ENCODE measurements at regions not wholly inside any gene's neighbourhood (a gene's known extent, or its start where the extent isn't known, plus 50 kb on each side); places are given as distances from the start of the nearest gene placed in this dataset.
"Not testable (repeated sequence)": the region's sequence is repeated elsewhere in the genome, so short reads cannot be mapped to it uniquely, and the experiment has no call there.

GRCh38 chr7:146028251-146028750 lies 88.3 kb upstream of the CNTNAP2 start:
- TF ChIP-seq EZH2phosphoT487 (conservative IDR thresholded peaks at IDR 0.05; ENCODE audit: low read length): no peak
- no peak for TF ChIP-seq CTCF (IDR thresholded peaks at IDR 0.05; ENCODE audit: insufficient read depth, low read length, poor library complexity, severe bottlenecking)
- H3K79me2 ChIP-seq (ENCODE audit: insufficient read depth, low read length): no peaks in the 10 kb centered on the region
- no peak overlapping the region for H3K9ac ChIP-seq (ENCODE audit: low read length)
- H3K27ac ChIP-seq (ENCODE audit: low read depth, low read length): no peak overlapping the region
- no peak overlapping the region for H2AFZ ChIP-seq (ENCODE audit: low read depth, low read length, severe bottlenecking)
- no peaks in the 10 kb centered on the region for H3K27me3 ChIP-seq (ENCODE audit: low read length)
- no peak overlapping the region for H3K4me2 ChIP-seq (ENCODE audit: low read depth, low read length, poor library complexity, severe bottlenecking)
- no peaks in the 10 kb centered on the region for H3F3A ChIP-seq (ENCODE audit: insufficient read depth)
- no peaks in the 10 kb centered on the region for H3K9me3 ChIP-seq (ENCODE audit: insufficient read depth, low read length)
- no peak overlapping the region for H3K4me3 ChIP-seq (ENCODE audit: insufficient read depth, low read length, poor library complexity, severe bottlenecking)
- H3K36me3 ChIP-seq (ENCODE audit: low read length): no peaks in the 10 kb centered on the region
- H3K9me2 ChIP-seq (replicated peaks; ENCODE audit: insufficient read depth, low read length): no peaks in the 10 kb centered on the region
- H4K20me1 ChIP-seq (ENCODE audit: low read depth, low read length): no peaks in the 10 kb centered on the region

- Histone ChIP-seq H4K20me1 (ENCODE audit: low read depth, low read length) (no peaks in the 10 kb centered on the region), H3F3A (ENCODE audit: insufficient read depth) (no peaks in the 10 kb centered on the region), H3K4me2 (ENCODE audit: low read depth, low read length, poor library complexity, severe bottlenecking) (no peak overlapping the region), H3K36me3 (ENCODE audit: low read length) (no peaks in the 10 kb centered on the region), H3K9ac (ENCODE audit: low read length) (no peak overlapping the region), H3K27me3 (ENCODE audit: low read length) (no peaks in the 10 kb centered on the region), H3K9me3 (ENCODE audit: insufficient read depth, low read length) (no peaks in the 10 kb centered on the region), H3K27ac (ENCODE audit: low read depth, low read length) (no peak overlapping the region), H3K4me3 (ENCODE audit: insufficient read depth, low read length, poor library complexity, severe bottlenecking) (no peak overlapping the region), H3K9me2 (replicated peaks; ENCODE audit: insufficient read depth, low read length) (no peaks in the 10 kb centered on the region), H3K79me2 (ENCODE audit: insufficient read depth, low read length) (no peaks in the 10 kb centered on the region), H2AFZ (ENCODE audit: low read depth, low read length, severe bottlenecking) (no peak overlapping the region)
- TF ChIP-seq EZH2phosphoT487 (conservative IDR thresholded peaks at IDR 0.05; ENCODE audit: low read length) (no peak), CTCF (IDR thresholded peaks at IDR 0.05; ENCODE audit: insufficient read depth, low read length, poor library complexity, severe bottlenecking) (no peak)
Observed at GRCh38 chr7:146027243-146027642, 89.4 kb upstream of the CNTNAP2 start.

GRCh38 chr7:146022776-146023175 lies 93.8 kb upstream of the CNTNAP2 start:
- Histone ChIP-seq H3K9me3 (ENCODE audit: insufficient read depth, low read length) (no peaks in the 10 kb centered on the region), H4K20me1 (ENCODE audit: low read depth, low read length) (no peaks in the 10 kb centered on the region), H3K9ac (ENCODE audit: low read length) (no peak overlapping the region), H3K9me2 (replicated peaks; ENCODE audit: insufficient read depth, low read length) (no peaks in the 10 kb centered on the region), H3K79me2 (ENCODE audit: insufficient read depth, low read length) (no peaks in the 10 kb centered on the region), H3F3A (ENCODE audit: insufficient read depth) (no peaks in the 10 kb centered on the region), H3K4me2 (ENCODE audit: low read depth, low read length, poor library complexity, severe bottlenecking) (no peak overlapping the region), H3K27me3 (ENCODE audit: low read length) (no peaks in the 10 kb centered on the region), H3K27ac (ENCODE audit: low read depth, low read length) (no peak overlapping the region), H3K4me3 (ENCODE audit: insufficient read depth, low read length, poor library complexity, severe bottlenecking) (no peak overlapping the region), H2AFZ (ENCODE audit: low read depth, low read length, severe bottlenecking) (no peak overlapping the region), H3K36me3 (ENCODE audit: low read length) (no peaks in the 10 kb centered on the region)
- TF ChIP-seq CTCF (IDR thresholded peaks at IDR 0.05; ENCODE audit: insufficient read depth, low read length, poor library complexity, severe bottlenecking) (no peak), EZH2phosphoT487 (conservative IDR thresholded peaks at IDR 0.05; ENCODE audit: low read length) (no peak)

GRCh38 chr7:146019041-146020004 lies 97.3 kb upstream of the CNTNAP2 start:
- H3K4me2 ChIP-seq (ENCODE audit: low read depth, low read length, poor library complexity, severe bottlenecking); H3F3A ChIP-seq (ENCODE audit: insufficient read depth): not testable (repeated sequence)

GRCh38 chr7:146017366-146017765 lies 99.2 kb upstream of the CNTNAP2 start:
- H3K79me2 ChIP-seq (ENCODE audit: insufficient read depth, low read length); H3K9me3 ChIP-seq (ENCODE audit: insufficient read depth, low read length); H3K4me2 ChIP-seq (ENCODE audit: low read depth, low read length, poor library complexity, severe bottlenecking); H3K27me3 ChIP-seq (ENCODE audit: low read length); H3K9ac ChIP-seq (ENCODE audit: low read length); H3K36me3 ChIP-seq (ENCODE audit: low read length); H4K20me1 ChIP-seq (ENCODE audit: low read depth, low read length); H3K27ac ChIP-seq (ENCODE audit: low read depth, low read length); H3F3A ChIP-seq (ENCODE audit: insufficient read depth); H3K4me3 ChIP-seq (ENCODE audit: insufficient read depth, low read length, poor library complexity, severe bottlenecking); H2AFZ ChIP-seq (ENCODE audit: low read depth, low read length, severe bottlenecking); H3K9me2 ChIP-seq (replicated peaks; ENCODE audit: insufficient read depth, low read length): not testable (repeated sequence)

More at GRCh38 chr7:146019041-146020004, 97.3 kb upstream of the CNTNAP2 start:
- H3K9me3 ChIP-seq (ENCODE audit: insufficient read depth, low read length); H3K79me2 ChIP-seq (ENCODE audit: insufficient read depth, low read length); H2AFZ ChIP-seq (ENCODE audit: low read depth, low read length, severe bottlenecking); H3K9ac ChIP-seq (ENCODE audit: low read length); H3K27me3 ChIP-seq (ENCODE audit: low read length); H4K20me1 ChIP-seq (ENCODE audit: low read depth, low read length); H3K36me3 ChIP-seq (ENCODE audit: low read length); H3K27ac ChIP-seq (ENCODE audit: low read depth, low read length); H3K4me3 ChIP-seq (ENCODE audit: insufficient read depth, low read length, poor library complexity, severe bottlenecking); H3K9me2 ChIP-seq (replicated peaks; ENCODE audit: insufficient read depth, low read length): not testable (repeated sequence)

Data from SU-DHL-6 (cell line).